Activated CD4-positive, alpha-beta T cell treated with anti-CD3 and anti-CD28 coated beads, Interleukin-2, amount 50 U/mL, for 24 hours (primary cell): ENCODE measurements at regions not wholly inside any gene's neighbourhood (a gene's known extent, or its start where the extent isn't known, plus 50 kb on each side); places are given as distances from the start of the nearest gene placed in this dataset.

Experiments
- DNase-seq, 2 donors: peaks; one replicate each; pipeline ENCODE4 v3.0.0-alpha.2; 2020; ENCODE audit warnings: low read depth in 1 of 2, low spot score in 1 of 2

DNA sequence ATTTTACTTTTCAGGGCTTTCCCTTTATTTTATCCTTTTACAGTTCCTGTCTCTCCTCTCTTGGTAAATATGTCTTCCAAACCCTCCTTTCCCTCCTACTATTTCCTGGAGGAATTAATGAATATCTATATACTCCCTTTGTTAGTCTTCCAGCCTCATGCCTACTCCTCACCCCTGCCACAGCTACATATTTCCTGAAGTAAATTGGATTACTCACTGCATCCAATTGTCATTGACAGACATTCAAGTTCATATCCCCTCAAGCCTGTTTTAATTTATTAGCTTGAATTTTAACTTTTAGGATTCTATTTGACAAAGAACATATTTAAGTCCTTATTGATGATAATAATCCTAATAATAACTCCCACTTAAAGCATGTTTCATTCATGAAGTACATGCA is 314.5 kb downstream of the TMEM161B start:
- DNase-seq = no peak

GRCh38 chr5:87951661-87952060 is 317.0 kb downstream of the TMEM161B start:
- DNase-seq = no peak

- no peak for DNase-seq
Measured at GRCh38 chr5:87949676-87950631, 318.7 kb downstream of the TMEM161B start.

DNA sequence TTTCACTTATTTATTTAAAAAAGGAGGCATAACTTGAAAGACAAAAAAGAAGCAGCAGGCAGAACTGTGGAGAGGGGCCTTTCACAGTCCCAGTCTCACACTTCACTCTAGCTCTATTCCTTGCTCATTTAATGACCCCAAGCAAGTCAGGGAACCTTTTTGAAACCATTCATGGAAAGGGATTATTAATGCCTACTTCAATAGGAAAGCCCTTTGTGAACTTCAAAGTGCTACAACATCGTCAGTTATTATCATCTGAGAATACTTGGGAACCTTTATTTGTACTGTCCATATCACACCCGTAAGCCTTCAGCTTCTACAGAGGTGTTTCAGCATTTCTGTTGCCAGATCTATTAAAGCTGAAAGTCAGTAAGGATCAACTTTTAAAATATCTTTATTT is 320.2 kb downstream of the TMEM161B start:
- DNase-seq = no peak

GRCh38 chr5:87946271-87946670 is 322.4 kb downstream of the TMEM161B start:
- no peak for DNase-seq

GRCh38 chr5:87945286-87945650 is 323.4 kb downstream of the TMEM161B start:
- no peak for DNase-seq

DNA sequence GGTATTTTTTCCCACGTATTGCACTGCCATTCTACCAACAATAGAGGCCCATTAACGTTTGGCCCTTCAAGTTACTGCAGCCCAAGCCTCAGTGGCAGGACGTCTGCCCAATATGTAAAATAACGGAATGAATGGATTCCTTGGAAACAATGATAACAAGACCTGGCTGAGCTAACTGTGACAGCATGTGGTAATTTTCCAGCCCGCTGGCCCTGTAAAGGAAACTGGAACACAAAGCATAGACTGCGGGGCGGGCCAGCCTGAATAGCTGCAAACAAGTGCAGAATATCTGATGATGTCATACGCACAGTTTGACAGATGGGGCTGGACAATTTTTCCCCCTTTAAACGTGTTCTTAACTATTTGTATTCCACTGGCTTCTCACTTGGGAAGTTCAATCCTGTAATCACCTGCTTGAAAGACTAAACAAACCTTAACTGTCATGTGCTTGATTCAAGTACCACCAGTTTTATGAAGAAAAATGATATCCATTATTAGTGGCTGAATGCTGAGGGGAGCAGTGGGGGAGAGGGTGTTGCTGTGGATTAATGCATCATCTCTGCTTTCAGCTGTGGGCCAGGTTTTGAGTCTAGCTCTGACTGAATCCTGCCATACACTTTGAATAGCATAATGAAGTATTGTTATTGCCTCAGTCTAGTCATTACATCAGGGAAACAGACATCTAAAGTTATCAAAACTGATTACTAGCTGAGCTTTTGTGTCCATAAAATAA is 323.9 kb downstream of the TMEM161B start:
- no peak for DNase-seq

GRCh38 chr5:87940775-87941174 is 327.9 kb downstream of the TMEM161B start:
- DNase-seq = no peak

- no peak for DNase-seq
Measured at GRCh38 chr5:87936667-87937066, 332.0 kb downstream of the TMEM161B start.

DNA sequence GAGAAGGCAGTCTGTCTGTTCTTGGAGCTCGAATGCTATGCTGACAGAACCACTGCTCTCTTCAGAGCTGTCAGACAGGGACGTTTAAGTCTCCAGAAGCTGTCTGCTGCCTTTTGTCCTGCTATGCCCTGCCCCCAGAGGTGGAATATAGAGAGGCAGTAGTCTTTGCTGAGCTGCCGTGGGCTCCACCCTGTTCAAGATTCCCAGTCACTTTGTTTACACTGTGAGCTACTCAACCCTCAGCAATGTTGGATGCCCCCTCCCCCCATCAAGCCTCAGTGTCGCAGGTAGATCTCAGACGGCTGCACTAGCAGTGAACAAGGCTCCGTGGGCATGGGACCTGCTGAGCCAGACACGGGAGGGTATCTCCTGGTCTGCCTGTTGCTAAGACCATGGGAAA is 344.2 kb downstream of the TMEM161B start:
- DNase-seq = no peak

- DNase-seq = no peak
Measured at GRCh38 chr5:87916320-87916719, 352.3 kb downstream of the TMEM161B start.

DNA sequence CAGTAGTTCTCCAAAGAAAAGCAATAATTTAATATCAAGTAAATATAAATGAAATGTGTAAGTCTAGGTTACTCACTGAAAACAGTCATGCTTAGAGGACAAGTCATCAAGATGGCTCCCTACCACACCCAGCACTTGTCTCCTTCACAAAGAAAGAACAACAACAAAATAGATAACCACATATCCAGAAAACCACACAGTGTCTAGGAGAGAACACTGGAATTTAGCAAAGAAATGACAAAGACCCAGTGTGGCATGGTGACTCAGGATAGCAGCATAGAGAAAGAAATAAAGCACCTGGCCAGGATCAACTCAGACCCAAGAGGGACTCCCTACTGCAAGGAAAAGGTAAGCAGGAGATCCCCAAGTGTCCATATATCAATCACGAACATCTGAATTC is 356.2 kb downstream of the TMEM161B start:
- DNase-seq = no peak

- no peak for DNase-seq
Measured at GRCh38 chr5:87909382-87909781, 359.3 kb downstream of the TMEM161B start.

- DNase-seq = no peak
Measured at GRCh38 chr5:87906962-87907361, 361.7 kb downstream of the TMEM161B start.

GRCh38 chr5:87900419-87900818 is 368.2 kb downstream of the TMEM161B start:
- no peak for DNase-seq

- no peak for DNase-seq
Measured at GRCh38 chr5:87899721-87900131, 368.9 kb downstream of the TMEM161B start.

DNA sequence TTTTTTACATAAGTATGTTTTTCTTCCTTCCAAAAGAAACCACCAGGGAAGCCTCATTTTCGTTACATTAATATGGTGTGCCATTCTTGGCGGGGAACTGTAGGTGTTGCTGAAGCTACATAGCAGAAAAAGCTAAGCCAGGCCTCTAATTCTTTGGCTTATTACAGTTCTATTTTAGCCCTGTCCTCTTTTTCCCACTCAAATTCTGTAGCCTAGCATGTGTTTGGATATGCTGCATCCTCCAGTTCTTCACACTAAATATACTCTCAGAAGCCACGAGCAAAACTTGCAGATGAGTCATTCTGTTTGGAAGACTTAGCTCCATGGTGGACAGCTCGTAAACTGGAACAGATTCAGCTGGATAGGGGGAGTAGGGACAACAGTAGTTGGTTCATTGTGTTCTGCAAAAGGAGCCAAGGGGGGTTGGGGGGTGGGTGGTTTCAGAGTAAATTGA is 369.4 kb downstream of the TMEM161B start:
- DNase-seq = no peak

DNA sequence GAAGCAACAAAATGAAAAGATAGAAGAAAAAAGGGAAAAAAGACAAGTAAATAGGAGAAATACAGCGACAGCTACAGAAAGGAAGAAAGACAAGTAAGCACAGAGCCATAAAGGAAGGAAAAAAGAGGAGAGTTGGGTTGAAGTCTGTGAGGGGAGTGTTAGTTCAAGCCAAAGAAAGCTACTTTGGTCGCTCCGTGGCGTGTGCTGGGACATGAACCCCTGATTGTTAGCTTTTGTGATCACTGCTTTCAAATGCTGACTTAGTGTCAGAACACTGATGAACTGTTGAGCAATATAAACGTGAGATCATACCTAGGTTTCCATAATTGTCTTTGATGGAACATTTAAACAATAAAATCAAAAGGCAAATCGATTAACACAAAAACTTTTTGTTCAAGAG is 370.1 kb downstream of the TMEM161B start:
- DNase-seq = no peak

GRCh38 chr5:87888139-87888538 is 380.5 kb downstream of the TMEM161B start:
- no peak for DNase-seq

DNA sequence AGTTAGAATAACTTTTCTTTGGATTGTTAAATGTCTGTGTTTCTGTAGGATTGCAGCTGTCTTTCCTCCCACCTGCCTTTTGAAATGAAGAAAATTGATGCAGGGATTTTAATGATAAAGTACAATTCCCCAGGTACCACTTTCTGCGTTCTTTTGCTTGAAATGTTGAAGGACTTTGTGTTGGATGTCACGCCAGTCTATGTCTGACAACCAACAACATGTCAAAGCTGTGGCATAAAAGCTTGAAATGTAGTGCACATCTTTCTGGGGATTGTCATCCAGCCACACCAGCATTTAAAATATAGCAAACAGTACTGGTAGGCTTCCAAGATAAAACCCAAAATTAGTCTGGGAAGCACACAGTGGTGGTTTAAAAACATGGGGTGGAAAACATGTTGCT is 381.4 kb downstream of the TMEM161B start:
- DNase-seq = no peak

GRCh38 chr5:87886164-87886563 is 382.5 kb downstream of the TMEM161B start:
- DNase-seq = no peak

DNA sequence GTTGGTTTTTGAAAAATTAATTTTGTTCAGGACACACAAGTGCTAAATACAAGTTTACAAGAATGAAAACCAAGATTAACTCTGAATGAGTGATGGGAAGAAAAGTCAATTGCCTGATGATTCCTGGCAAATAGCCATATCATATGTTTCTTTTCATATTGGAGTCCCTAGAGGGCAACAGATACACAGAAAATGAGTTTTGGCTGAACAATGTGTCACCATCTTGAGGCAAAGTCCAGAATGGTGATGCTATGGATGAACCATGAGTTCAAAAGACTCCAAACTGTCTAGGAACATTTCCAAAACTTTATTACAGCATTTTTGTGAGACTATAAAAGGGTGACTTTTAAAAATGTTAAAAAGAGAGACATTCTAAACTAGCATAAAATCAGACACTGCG is 382.9 kb downstream of the TMEM161B start:
- no peak for DNase-seq
